NCI-H524 (cell line): ENCODE measurements at regions not wholly inside any gene's neighbourhood (a gene's known extent, or its start where the extent isn't known, plus 50 kb on each side); places are given as distances from the start of the nearest gene placed in this dataset.

ENCODE experiments used
- DNase-seq, 2 experiments: peaks; one replicate each; lab custom pipeline; 2025; lab: John Stamatoyannopoulos, UW

GRCh38 chr4:20598626-20599025 lies 101.6 kb upstream of the PACRGL start:
- DNase-seq, result no peak

GRCh38 chr4:20603671-20604313 lies 96.5 kb upstream of the PACRGL start:
- DNase-seq, result no peak

- no peak for DNase-seq
Observed at GRCh38 chr4:20612313-20612712, 87.9 kb upstream of the PACRGL start.

GRCh38 chr4:20614816-20615215 lies 85.4 kb upstream of the PACRGL start:
- no peak for DNase-seq

GRCh38 chr4:20615486-20616260 lies 84.6 kb upstream of the PACRGL start:
- no peak for DNase-seq

GRCh38 chr4:20616313-20616712 lies 83.9 kb upstream of the PACRGL start:
- DNase-seq, result no peak

GRCh38 chr4:20616848-20617247 lies 83.4 kb upstream of the PACRGL start:
- DNase-seq, result no peak

GRCh38 chr4:20617678-20618396 lies 82.4 kb upstream of the PACRGL start:
- DNase-seq, result peak in 1 of 2 experiments; percentile 7

- no peak for DNase-seq
Observed at GRCh38 chr4:20618731-20619130, 81.5 kb upstream of the PACRGL start.

- DNase-seq, result no peak
Observed at GRCh38 chr4:20621476-20621875, 78.8 kb upstream of the PACRGL start.

GRCh38 chr4:20622701-20623100 lies 77.6 kb upstream of the PACRGL start:
- DNase-seq, result no peak

- DNase-seq, result no peak
Observed at GRCh38 chr4:20623939-20624338, 76.3 kb upstream of the PACRGL start.

GRCh38 chr4:20624793-20625374 lies 75.4 kb upstream of the PACRGL start:
- DNase-seq, result no peak

- no peak for DNase-seq
Observed at GRCh38 chr4:20625426-20625825, 74.8 kb upstream of the PACRGL start.

- no peak for DNase-seq
Observed at GRCh38 chr4:20626326-20627005, 73.8 kb upstream of the PACRGL start.

GRCh38 chr4:20627866-20628265 lies 72.4 kb upstream of the PACRGL start:
- no peak for DNase-seq

GRCh38 chr4:20629186-20630106 lies 70.8 kb upstream of the PACRGL start:
- no peak for DNase-seq

GRCh38 chr4:20638825-20639224 lies 61.4 kb upstream of the PACRGL start:
- DNase-seq, result no peak

- no peak for DNase-seq
Observed at GRCh38 chr4:20639346-20639745, 60.9 kb upstream of the PACRGL start.

- no peak for DNase-seq
Observed at GRCh38 chr4:20640989-20641388, 59.3 kb upstream of the PACRGL start.

- DNase-seq, result no peak
Observed at GRCh38 chr4:20641976-20642375, 58.3 kb upstream of the PACRGL start.
